ENCODE measurements at regions not wholly inside any gene's neighbourhood (a gene's known extent, or its start where the extent isn't known, plus 50 kb on each side); places are given as distances from the start of the nearest gene placed in this dataset.
"Not testable (repeated sequence)": the region's sequence is repeated elsewhere in the genome, so short reads cannot be mapped to it uniquely, and the experiment has no call there.

GRCh38 chr19:5290336-5291262, 50.0 kb downstream of the PTPRS start:
- no peaks in the 10 kb centered on the region for H3K9me3 ChIP-seq (ENCODE audit: control insufficient read depth, insufficient read depth, low read length)
- no peak overlapping the region for H3K4me3 ChIP-seq (ENCODE audit: low read depth, low read length)
- H3K9ac ChIP-seq (ENCODE audit: low read depth, low read length) = no peak overlapping the region
- no peaks in the 10 kb centered on the region for H3K27me3 ChIP-seq (ENCODE audit: control insufficient read depth, insufficient read depth, low read length)
- peaks cover 6% of the 10 kb centered on the region for H3K36me3 ChIP-seq (ENCODE audit: control insufficient read depth, insufficient read depth, low read length)
- peaks cover 15% of the 10 kb centered on the region for H3K4me1 ChIP-seq (ENCODE audit: control insufficient read depth, insufficient read depth, low read length)

DNA sequence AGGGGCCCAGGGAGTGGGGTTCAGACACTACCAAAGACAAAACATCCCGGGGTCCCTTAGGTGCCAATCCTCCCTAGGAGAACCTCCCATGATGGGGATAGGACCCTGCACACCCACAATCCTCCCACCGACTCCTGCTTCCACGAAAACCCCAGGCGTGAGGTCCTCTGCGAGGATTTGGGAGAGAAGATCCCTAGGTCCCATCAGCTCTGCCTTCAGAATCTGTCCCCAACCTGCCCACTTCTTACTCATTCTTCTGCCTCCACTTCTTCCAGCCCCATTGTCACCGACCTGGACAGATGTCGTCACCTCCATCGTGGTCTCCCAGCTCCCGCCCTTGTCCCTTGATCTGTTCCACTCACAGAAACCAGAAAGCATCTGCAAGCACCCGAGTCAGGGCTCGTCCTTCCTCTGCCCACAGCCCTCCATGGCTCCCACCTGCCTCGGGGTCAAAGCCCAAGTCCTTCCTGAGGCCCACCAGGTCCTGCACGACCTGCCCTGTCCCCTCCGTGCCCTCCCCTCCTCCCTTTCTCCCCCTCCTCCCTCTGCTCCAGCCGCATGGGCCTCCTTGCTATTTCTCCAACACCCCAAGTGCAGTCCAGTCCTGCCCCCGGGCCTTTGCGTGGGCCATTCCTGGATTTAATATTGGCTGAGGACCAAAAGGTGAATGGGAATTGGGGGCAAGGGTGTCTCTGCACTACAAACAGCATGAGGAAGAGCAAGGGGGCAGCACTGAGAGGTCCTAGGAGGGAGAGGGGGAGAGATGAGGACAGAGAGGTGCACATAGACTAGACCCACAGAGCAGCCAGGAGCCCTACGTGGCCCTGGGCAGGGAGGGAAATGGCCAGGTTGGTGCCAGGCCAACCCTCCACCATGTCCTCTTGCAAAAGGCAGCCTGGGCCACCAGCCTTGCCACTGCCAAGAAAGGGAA, 51.3 kb downstream of the PTPRS start:
- Histone ChIP-seq H3K9ac (ENCODE audit: low read depth, low read length) (no peak overlapping the region), H3K4me3 (ENCODE audit: low read depth, low read length) (no peak overlapping the region), H3K4me1 (ENCODE audit: control insufficient read depth, insufficient read depth, low read length) (peaks cover 8% of the 10 kb centered on the region), H3K36me3 (ENCODE audit: control insufficient read depth, insufficient read depth, low read length) (peaks cover 15% of the 10 kb centered on the region), H3K9me3 (ENCODE audit: control insufficient read depth, insufficient read depth, low read length) (no peaks in the 10 kb centered on the region), H3K27me3 (ENCODE audit: control insufficient read depth, insufficient read depth, low read length) (no peaks in the 10 kb centered on the region)

- H3K36me3 ChIP-seq (ENCODE audit: control insufficient read depth, insufficient read depth, low read length) = peaks cover 15% of the 10 kb centered on the region
- H3K9me3 ChIP-seq (ENCODE audit: control insufficient read depth, insufficient read depth, low read length) = no peaks in the 10 kb centered on the region
- no peak overlapping the region for H3K9ac ChIP-seq (ENCODE audit: low read depth, low read length)
- peaks cover 8% of the 10 kb centered on the region for H3K4me1 ChIP-seq (ENCODE audit: control insufficient read depth, insufficient read depth, low read length)
- H3K27me3 ChIP-seq (ENCODE audit: control insufficient read depth, insufficient read depth, low read length) = no peaks in the 10 kb centered on the region
- H3K4me3 ChIP-seq (ENCODE audit: low read depth, low read length) = no peak overlapping the region
Measured at GRCh38 chr19:5288347-5288739, 52.3 kb downstream of the PTPRS start.

DNA sequence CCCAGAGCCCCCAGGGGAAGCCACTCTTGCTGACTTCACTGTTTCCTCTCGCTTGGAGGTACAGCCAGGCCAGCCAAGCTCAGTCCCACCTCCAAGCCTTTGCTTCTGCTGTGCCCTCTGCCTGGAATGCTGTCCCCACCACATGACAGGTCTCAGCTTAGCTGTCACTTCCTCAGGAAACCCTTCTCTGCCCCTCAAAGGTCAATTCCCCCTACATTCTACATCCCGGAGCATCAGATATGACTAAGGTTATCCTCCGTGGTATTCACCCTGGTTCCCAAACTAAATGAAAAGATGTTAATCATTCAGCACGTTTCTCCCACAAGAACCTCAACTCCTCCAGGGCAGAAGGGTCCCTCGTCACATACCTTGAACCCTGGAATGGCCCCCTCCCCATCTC, 53.5 kb downstream of the PTPRS start:
- peaks cover 6% of the 10 kb centered on the region for H3K4me1 ChIP-seq (ENCODE audit: control insufficient read depth, insufficient read depth, low read length)

DNA sequence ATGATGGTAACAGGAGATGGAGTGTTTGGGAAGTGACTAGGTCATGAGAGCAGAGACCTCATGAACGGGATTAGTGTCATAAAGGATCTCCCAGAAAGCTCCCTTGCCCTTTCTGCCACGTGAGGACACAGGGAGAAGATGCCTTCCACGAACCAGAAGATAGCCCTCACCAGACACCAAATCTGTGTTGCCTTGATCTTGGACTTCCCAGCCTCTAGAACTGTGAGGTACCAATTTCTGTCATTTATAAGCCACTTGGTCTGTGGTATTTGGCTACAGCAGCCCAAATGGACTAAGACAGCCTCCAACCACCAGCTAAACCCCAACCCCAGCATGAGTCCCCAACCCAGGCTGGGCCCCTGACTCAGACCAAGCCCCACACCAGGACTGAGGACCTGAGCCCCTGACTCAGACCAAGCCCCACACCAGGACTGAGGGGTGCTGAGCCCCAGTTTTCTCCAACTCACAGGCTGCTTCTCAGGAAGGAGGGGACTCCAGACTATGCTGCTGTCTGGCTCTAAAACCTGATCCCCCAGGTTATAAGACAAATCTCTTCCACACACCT, 54.1 kb downstream of the PTPRS start:
- H3K36me3 ChIP-seq (ENCODE audit: control insufficient read depth, insufficient read depth, low read length) = peaks cover 15% of the 10 kb centered on the region
- H3K9me3 ChIP-seq (ENCODE audit: control insufficient read depth, insufficient read depth, low read length) = no peaks in the 10 kb centered on the region
- no peak overlapping the region for H3K9ac ChIP-seq (ENCODE audit: low read depth, low read length)
- H3K4me3 ChIP-seq (ENCODE audit: low read depth, low read length) = no peak overlapping the region
- H3K27me3 ChIP-seq (ENCODE audit: control insufficient read depth, insufficient read depth, low read length) = no peaks in the 10 kb centered on the region
- peaks cover 1% of the 10 kb centered on the region for H3K4me1 ChIP-seq (ENCODE audit: control insufficient read depth, insufficient read depth, low read length)

More for the DNA sequence above, 53.5 kb downstream of the PTPRS start:
- Histone ChIP-seq H3K27me3 (ENCODE audit: control insufficient read depth, insufficient read depth, low read length) (no peaks in the 10 kb centered on the region), H3K36me3 (ENCODE audit: control insufficient read depth, insufficient read depth, low read length) (peaks cover 15% of the 10 kb centered on the region), H3K9me3 (ENCODE audit: control insufficient read depth, insufficient read depth, low read length) (no peaks in the 10 kb centered on the region), H3K9ac (ENCODE audit: low read depth, low read length) (no peak overlapping the region), H3K4me3 (ENCODE audit: low read depth, low read length) (no peak overlapping the region)

GRCh38 chr19:5285955-5286354, 54.7 kb downstream of the PTPRS start:
- no peak overlapping the region for H3K4me3 ChIP-seq (ENCODE audit: low read depth, low read length)
- no peak overlapping the region for H3K9ac ChIP-seq (ENCODE audit: low read depth, low read length)
- H3K4me1 ChIP-seq (ENCODE audit: control insufficient read depth, insufficient read depth, low read length) = no peaks in the 10 kb centered on the region
- no peaks in the 10 kb centered on the region for H3K27me3 ChIP-seq (ENCODE audit: control insufficient read depth, insufficient read depth, low read length)
- peaks cover 16% of the 10 kb centered on the region for H3K36me3 ChIP-seq (ENCODE audit: control insufficient read depth, insufficient read depth, low read length)
- H3K9me3 ChIP-seq (ENCODE audit: control insufficient read depth, insufficient read depth, low read length) = no peaks in the 10 kb centered on the region

DNA sequence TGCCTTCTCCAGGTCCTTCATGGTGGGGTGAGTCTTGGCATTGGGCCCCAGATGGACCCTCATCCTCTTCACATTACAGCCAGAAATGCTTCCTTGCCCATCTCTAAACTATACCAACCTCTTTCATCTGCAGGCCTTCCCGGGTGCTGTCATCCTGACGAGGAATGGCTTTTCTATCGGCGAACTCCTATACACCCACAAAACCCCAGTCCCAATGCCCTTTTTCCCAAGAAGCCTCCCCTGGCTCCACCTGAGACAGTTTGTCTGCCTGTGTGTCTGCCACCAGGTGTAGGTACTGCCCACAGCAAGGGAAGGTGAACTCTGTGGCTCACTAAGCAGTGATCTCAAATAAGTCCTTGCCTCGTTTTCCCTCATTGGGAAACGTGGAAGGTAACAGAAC, 55.3 kb downstream of the PTPRS start:
- H3K4me1 ChIP-seq (ENCODE audit: control insufficient read depth, insufficient read depth, low read length) = no peaks in the 10 kb centered on the region
- peaks cover 19% of the 10 kb centered on the region for H3K36me3 ChIP-seq (ENCODE audit: control insufficient read depth, insufficient read depth, low read length)
- no peaks in the 10 kb centered on the region for H3K27me3 ChIP-seq (ENCODE audit: control insufficient read depth, insufficient read depth, low read length)

GRCh38 chr19:5282901-5283300, 57.7 kb downstream of the PTPRS start:
- peaks cover 19% of the 10 kb centered on the region for H3K36me3 ChIP-seq (ENCODE audit: control insufficient read depth, insufficient read depth, low read length)
- H3K9ac ChIP-seq (ENCODE audit: low read depth, low read length) = no peak overlapping the region
- no peaks in the 10 kb centered on the region for H3K4me1 ChIP-seq (ENCODE audit: control insufficient read depth, insufficient read depth, low read length)
- no peak overlapping the region for H3K4me3 ChIP-seq (ENCODE audit: low read depth, low read length)
- no peaks in the 10 kb centered on the region for H3K27me3 ChIP-seq (ENCODE audit: control insufficient read depth, insufficient read depth, low read length)
- no peaks in the 10 kb centered on the region for H3K9me3 ChIP-seq (ENCODE audit: control insufficient read depth, insufficient read depth, low read length)

More for the DNA sequence above, 55.3 kb downstream of the PTPRS start:
- H3K4me3 ChIP-seq (ENCODE audit: low read depth, low read length) = no peak overlapping the region
- no peak overlapping the region for H3K9ac ChIP-seq (ENCODE audit: low read depth, low read length)
- no peaks in the 10 kb centered on the region for H3K9me3 ChIP-seq (ENCODE audit: control insufficient read depth, insufficient read depth, low read length)

- no peaks in the 10 kb centered on the region for H3K9me3 ChIP-seq (ENCODE audit: control insufficient read depth, insufficient read depth, low read length)
- H3K27me3 ChIP-seq (ENCODE audit: control insufficient read depth, insufficient read depth, low read length) = no peaks in the 10 kb centered on the region
- H3K9ac ChIP-seq (ENCODE audit: low read depth, low read length) = no peak overlapping the region
Measured at GRCh38 chr19:5281588-5281987, 59.0 kb downstream of the PTPRS start.

GRCh38 chr19:5275668-5276067, 64.9 kb downstream of the PTPRS start:
- H3K9ac ChIP-seq (ENCODE audit: low read depth, low read length); H3K4me1 ChIP-seq (ENCODE audit: control insufficient read depth, insufficient read depth, low read length); H3K4me3 ChIP-seq (ENCODE audit: low read depth, low read length); H3K9me3 ChIP-seq (ENCODE audit: control insufficient read depth, insufficient read depth, low read length); H3K27me3 ChIP-seq (ENCODE audit: control insufficient read depth, insufficient read depth, low read length): not testable (repeated sequence)
- peaks cover 19% of the 10 kb centered on the region for H3K36me3 ChIP-seq (ENCODE audit: control insufficient read depth, insufficient read depth, low read length)

More at GRCh38 chr19:5281588-5281987, 59.0 kb downstream of the PTPRS start:
- Histone ChIP-seq H3K36me3 (ENCODE audit: control insufficient read depth, insufficient read depth, low read length) (peaks cover 19% of the 10 kb centered on the region), H3K4me3 (ENCODE audit: low read depth, low read length) (no peak overlapping the region), H3K4me1 (ENCODE audit: control insufficient read depth, insufficient read depth, low read length) (no peaks in the 10 kb centered on the region)

DNA sequence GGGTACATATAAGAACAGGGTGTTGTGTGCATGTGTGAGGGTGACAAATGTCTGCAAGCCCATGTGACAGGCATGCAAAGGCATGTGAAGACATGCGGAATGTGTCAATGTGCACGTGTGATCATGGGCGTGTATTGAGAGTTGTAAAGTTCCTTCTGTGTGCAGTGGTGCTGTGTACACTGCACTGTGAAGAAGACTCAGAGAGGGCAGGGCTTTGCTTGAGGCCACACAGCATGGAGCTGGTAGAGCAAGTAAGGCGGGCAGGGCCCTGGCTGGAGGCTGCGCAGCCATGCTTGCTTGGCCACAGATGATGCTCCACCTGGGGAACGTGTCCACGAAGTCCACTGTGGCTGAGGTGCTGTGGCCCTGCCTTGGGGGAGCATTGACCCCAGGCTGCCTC, 66.8 kb downstream of the PTPRS start:
- no peaks in the 10 kb centered on the region for H3K27me3 ChIP-seq (ENCODE audit: control insufficient read depth, insufficient read depth, low read length)
- no peaks in the 10 kb centered on the region for H3K9me3 ChIP-seq (ENCODE audit: control insufficient read depth, insufficient read depth, low read length)
- peaks cover 19% of the 10 kb centered on the region for H3K36me3 ChIP-seq (ENCODE audit: control insufficient read depth, insufficient read depth, low read length)
- no peaks in the 10 kb centered on the region for H3K4me1 ChIP-seq (ENCODE audit: control insufficient read depth, insufficient read depth, low read length)
- no peak overlapping the region for H3K9ac ChIP-seq (ENCODE audit: low read depth, low read length)
- no peak overlapping the region for H3K4me3 ChIP-seq (ENCODE audit: low read depth, low read length)
